Stimulated activated CD8-positive, alpha-beta memory T cell treated with anti-CD3 and anti-CD28 coated beads, Interleukin-15, amount 100 ng/mL, for 48 hours (primary cell): ENCODE measurements at regions not wholly inside any gene's neighbourhood (a gene's known extent, or its start where the extent isn't known, plus 50 kb on each side); places are given as distances from the start of the nearest gene placed in this dataset.

Source experiments
- DNase-seq, 2 donors: peaks; one replicate each; pipeline ENCODE4 v3.0.0-alpha.2; 2020; ENCODE audit warnings: low read depth in 2 of 2

- DNase-seq, result no peak
Measured at GRCh38 chr4:149121023-149121404, 678.8 kb upstream of the NR3C2 start.

DNA sequence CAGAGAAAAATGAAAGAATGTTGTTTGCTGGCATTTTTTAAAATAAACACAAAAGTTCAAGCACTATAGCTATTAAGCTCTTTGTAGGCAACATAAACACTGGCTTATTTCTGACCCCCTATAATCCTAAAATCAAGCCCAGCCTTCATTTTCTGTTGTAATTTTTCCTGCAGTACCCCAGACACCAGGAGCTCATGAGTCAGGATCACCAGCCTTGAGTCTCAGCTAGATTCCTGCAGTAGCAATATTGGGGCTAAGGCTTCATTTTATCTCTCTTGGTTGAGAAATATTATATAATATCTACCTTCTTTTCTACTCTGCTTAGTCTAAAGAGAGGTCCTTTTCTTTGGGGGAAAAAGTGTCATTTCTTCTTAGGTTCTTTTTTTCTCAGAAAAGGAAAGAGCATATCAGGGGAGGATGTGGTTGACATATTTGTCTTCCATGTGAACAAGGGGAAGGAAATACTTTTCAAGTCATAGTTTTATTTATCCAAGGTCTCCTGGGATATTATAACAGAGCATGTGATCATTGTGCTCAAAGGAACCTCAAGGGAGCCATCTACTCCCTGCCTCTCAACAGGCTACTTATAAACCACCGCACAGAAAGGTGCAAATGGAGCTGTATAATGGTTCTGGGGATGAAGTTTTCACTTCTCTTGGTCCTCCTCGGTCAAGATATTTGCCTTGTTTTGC is 678.3 kb upstream of the NR3C2 start:
- no peak for DNase-seq

DNA sequence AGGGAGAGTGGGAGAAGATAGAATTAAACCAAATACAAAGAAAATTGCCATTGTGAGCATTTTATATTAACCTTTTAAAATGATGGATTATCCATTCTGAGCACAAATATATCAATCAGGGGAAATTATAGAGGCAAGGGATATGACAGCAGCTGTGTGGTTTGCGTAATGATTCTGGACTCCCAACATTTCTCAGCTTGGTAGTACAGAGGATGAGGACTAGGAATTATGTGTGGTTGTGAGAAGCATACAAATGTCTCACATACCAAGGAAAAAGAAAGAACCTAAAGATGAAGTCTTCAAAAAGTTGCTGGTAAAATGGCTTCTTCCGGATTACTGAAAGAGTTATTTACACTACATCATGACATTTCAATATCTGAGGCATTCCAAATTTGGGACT is 674.6 kb upstream of the NR3C2 start:
- DNase-seq, result no peak

GRCh38 chr4:149113804-149114430 is 671.7 kb upstream of the NR3C2 start:
- no peak for DNase-seq

- DNase-seq, result no peak
Measured at GRCh38 chr4:149112109-149112508, 669.9 kb upstream of the NR3C2 start.

- DNase-seq, result no peak
Measured at GRCh38 chr4:149110481-149110880, 668.3 kb upstream of the NR3C2 start.

DNA sequence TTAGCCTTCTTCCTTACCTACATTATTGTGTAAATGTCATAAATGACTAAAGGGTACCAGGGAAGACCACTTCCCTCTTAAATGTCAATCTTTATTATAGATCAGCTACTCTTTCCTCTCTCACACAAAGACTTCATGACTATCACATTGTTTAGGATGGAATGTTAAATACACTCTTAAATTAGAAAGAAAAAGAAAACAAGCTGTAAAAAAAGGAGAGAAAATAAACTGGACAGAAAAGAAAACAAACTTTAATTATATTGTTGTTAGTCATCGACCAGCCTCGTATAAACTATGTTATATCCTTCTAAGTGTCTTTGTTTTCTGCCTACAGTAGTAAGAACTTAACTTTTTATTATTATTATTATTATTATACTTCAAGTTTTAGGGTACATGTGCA is 666.4 kb upstream of the NR3C2 start:
- no peak for DNase-seq

DNA sequence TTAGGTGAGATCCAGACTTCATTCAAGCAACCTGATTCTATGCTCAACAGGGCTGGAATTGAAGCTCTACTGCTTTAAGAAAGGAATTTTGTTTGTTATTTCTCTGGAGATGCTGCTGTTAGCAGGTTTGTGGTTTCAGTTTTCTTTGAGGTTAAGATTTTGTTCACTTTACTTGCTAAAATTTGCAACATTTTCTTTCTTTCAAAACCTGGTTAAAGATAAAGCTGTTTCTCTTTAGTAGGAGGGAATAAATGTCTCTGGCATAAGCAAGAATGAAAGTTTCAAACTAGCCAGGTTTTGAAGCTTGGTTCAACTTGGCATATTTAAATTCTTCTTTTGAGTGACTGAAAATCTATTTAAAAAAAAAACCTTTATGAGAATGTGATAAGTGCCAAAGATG is 660.6 kb upstream of the NR3C2 start:
- no peak for DNase-seq

- DNase-seq, result no peak
Measured at GRCh38 chr4:149101649-149102048, 659.4 kb upstream of the NR3C2 start.

GRCh38 chr4:149095811-149096210 is 653.6 kb upstream of the NR3C2 start:
- no peak for DNase-seq

DNA sequence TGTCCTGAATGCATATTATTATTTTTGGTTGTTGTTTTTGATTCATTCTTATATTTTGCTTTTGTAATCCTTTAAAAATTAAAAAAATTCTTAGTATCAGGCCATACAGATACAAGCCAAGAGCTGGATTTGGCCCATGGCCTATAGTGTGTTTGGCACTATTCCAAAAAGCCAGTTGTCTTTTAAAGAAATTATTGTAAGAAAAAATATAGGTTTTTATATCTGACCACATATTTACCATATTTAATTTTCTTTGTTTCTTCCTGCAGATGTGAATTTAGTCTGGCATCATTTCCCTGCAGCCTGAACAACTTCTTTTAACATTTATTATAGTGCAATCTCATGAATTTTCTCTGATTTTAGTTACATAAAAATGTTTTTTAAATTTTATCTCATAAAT is 652.8 kb upstream of the NR3C2 start:
- no peak for DNase-seq

- DNase-seq, result no peak
Measured at GRCh38 chr4:149084144-149084543, 641.9 kb upstream of the NR3C2 start.

- no peak for DNase-seq
Measured at GRCh38 chr4:149077181-149077580, 635.0 kb upstream of the NR3C2 start.

DNA sequence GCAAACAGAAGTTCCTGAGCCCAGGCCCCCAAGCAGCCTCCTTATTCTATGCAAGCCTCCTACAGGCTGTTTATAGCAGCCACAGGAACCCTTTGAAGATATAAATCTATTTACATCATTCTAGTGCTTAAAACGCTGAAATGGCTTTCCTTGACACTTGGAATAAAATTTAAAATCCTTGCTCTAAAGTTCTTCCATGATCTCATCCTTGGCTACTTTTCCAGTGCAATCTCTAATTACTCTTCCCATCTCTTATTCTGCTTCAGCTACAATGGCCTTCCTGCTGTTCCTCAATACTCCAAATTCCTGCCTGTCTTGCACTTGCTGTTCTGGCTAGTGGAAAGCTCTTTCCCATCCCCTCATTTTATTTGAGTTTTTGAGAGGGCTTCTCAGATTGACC is 634.2 kb upstream of the NR3C2 start:
- no peak for DNase-seq

DNA sequence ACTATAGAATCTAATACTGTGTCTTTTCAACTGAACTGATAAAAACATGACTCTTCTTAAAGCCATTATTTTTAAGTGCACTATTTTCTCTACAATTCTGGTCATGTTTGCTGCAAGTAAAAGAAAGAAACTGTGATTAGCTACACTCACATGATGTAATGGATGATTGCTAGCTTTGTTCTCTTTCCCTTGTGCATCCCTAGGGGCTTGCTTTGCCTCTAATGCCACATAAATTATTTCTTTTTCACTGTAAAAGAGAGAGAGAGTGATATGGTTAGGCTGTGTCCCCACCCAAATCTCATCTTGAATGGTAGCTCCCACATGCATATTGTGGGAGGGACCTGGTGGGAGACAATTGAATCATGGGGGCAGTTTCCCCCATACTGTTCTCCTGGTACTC is 630.2 kb upstream of the NR3C2 start:
- no peak for DNase-seq

DNA sequence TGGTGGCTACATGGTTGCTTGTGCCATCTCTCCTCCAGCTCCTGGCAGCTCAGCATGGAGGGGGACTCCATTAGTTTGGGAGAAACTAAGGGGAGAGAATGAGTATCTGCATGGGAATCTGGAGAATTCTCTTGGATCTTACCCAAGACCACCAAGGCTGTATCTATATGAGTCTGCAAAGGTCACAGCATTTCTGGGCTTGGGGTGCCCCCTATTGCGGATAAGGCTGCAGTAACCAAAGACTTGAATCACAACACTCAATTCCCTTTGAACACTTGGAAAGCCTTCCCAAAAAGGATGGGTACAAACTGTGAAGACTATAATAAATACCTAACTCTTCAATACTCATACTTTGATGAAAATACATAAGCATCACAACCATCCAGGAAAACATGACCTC is 623.5 kb upstream of the NR3C2 start:
- DNase-seq, result no peak

GRCh38 chr4:149062997-149063396 is 620.8 kb upstream of the NR3C2 start:
- no peak for DNase-seq

DNA sequence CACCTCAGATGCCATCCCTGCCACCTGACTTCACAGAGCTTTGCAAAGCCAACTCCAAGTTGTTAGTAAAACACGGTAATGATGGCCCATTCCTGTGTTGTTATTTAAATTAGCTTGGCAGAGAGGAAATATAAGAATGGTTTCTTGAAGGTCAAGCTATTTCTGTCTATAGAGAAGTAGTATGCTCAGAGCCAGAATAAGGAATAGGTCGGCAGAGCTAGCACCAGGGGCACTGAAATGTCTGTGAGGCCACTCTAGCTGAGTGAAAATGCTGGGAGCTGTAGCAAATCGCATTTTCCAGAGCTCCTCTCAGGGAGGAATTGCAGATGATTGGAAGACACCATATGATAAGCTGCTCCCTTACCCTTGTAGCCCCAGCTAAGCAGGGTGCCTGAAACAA is 615.4 kb upstream of the NR3C2 start:
- no peak for DNase-seq

- no peak for DNase-seq
Measured at GRCh38 chr4:149056615-149057014, 614.4 kb upstream of the NR3C2 start.

DNA sequence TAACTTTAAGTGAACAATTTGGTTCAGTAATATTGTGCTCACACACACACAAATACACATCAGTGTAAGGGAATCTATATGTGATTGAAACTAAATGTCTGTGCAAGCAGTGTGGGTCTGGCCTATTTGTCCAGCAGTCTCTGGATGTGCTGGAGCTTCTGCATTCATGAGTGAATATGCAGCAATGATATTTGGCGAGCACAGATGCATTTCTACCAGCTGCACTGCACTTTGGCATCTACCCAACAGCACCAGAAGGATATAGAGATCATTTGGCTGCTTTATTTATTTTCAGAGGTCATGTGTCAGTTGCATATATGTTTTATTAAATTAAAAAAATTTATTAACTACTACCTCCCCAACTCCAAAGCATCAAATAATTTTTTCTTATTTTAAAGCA is 613.4 kb upstream of the NR3C2 start:
- no peak for DNase-seq

GRCh38 chr4:149050840-149051239 is 608.6 kb upstream of the NR3C2 start:
- no peak for DNase-seq

DNA sequence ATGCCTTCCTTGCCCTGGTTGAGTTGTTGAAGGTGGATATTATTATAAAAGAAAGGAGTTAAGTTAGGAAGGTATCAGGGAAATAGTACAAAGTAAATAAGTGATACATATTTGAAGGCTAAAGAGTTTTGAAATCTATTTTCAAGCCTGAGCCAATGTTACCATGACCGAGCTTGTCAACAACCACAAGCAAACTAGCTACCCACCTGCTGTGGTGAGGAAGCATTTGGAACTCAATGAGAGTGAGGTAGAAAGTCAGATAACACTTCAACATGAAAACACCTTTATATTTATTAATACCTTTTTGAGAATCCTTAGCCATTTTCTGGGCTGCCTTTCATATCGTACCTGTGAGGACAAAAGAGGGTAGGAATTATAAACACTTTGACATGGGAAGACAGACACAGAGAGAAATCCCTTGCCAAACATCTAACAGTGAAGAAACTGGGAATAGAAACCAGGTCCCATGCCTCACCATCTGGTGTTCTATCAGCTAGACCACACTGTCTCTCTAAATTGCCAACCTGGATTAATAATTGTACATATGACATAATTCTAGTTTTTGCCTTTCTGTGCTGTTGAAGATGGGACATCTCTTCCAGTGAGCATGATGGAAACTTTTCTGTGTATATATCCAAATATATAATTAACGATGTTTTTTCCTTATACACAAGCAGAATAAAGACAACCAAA is 606.4 kb upstream of the NR3C2 start:
- no peak for DNase-seq

DNA sequence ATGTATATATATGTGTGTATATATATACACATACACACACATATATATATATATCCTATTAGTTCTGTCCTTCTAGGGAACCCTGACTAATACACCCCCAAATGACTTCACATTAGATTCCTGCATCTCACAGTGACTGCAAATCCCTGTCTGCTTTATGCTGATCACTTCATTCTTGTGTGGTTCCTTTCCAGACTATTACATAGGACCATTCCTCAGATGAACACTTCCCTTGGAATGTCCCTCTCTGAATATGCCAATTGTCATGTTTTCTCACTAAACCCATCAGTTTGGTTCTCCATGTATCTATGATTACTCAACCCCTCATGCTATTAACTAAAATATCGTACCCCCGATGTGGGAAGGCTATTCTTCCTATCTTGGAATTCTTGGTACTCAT is 605.2 kb upstream of the NR3C2 start:
- DNase-seq, result no peak
